ENCODE measurements at regions not wholly inside any gene's neighbourhood (a gene's known extent, or its start where the extent isn't known, plus 50 kb on each side); places are given as distances from the start of the nearest gene placed in this dataset.

DNA sequence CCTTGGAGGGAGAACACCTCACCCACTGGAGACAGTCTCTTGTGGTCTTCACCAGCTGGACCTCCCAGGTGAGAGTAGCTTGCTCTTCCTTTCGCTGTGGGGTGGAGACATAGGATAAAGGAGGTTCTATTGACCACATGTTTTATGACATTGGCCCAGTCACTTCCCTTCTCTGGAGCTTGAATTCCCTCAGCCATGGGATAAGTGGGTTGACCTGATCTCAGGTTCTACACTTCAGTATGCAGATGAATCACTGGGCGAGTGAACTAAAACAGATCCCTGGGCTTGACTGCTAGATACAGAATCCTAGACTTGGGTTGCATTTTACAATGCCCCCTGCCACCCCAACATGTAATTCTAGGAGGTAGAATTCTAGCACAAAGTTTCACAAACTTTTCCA, 54.8 kb upstream of the PRSS23 start:
- H3K9me3 Mint-ChIP-seq (ENCODE audit: low read depth): no peaks in the 10 kb centered on the region
- TF ChIP-seq, protein P1, sequence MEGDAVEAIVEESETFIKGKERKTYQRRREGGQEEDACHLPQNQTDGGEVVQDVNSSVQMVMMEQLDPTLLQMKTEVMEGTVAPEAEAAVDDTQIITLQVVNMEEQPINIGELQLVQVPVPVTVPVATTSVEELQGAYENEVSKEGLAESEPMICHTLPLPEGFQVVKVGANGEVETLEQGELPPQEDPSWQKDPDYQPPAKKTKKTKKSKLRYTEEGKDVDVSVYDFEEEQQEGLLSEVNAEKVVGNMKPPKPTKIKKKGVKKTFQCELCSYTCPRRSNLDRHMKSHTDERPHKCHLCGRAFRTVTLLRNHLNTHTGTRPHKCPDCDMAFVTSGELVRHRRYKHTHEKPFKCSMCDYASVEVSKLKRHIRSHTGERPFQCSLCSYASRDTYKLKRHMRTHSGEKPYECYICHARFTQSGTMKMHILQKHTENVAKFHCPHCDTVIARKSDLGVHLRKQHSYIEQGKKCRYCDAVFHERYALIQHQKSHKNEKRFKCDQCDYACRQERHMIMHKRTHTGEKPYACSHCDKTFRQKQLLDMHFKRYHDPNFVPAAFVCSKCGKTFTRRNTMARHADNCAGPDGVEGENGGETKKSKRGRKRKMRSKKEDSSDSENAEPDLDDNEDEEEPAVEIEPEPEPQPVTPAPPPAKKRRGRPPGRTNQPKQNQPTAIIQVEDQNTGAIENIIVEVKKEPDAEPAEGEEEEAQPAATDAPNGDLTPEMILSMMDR (IDR thresholded peaks at IDR 0.05; ENCODE audit: unreplicated experiment): no peak
- peaks cover 20% of the 10 kb centered on the region for H3K27me3 Mint-ChIP-seq
- H3K36me3 Mint-ChIP-seq (ENCODE audit: insufficient read depth): no peaks in the 10 kb centered on the region
- no peak for DNase-seq (ENCODE audit: low spot score, unreplicated experiment)
- H3K4me1 Mint-ChIP-seq (ENCODE audit: low read depth): peaks cover 2% of the 10 kb centered on the region
- no peak overlapping the region for H3K4me3 Mint-ChIP-seq (ENCODE audit: low read depth)
- H3K27ac Mint-ChIP-seq: no peak overlapping the region

DNA sequence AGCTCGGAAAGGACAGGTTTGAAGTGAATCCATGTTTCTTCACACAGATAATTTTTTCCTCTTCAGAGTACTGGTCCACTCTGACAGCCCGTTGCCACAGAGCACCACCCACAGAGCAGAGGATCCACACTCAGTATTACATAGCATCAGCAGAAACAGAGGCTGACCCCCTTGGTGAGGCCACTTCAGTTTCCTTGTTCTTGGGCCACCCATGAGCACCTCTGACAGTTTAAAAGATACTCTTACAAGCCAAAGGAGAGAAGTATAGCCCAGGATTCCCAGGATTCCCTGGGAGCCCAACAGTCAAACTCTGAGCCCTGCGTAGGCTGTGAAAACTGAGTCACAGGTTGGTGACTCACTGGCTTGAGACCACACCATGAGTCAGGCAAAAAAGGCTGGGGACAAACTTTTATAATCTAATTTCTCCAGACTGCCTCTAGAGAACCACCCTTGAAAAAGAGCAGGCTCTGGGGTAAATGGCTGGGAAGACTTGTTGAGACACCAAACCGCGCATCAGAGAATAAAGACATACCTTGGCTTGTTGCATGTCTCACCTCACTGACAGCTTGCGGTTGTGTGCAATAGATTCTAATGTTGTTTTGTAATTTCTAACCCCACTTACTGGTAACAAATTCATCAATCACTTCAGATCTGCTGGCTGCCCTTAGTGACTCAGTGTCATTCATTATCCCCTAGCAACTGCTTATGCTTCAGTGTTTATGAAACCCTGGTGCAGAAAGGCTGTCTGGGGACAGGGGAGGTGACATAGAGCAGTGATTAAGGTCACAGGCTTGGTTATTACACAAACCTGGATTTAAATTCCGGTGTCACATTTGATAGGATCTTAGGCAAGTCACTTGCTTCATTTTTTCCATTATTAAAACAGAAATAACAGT, 56.9 kb upstream of the PRSS23 start:
- H3K27ac Mint-ChIP-seq: no peak overlapping the region

DNA sequence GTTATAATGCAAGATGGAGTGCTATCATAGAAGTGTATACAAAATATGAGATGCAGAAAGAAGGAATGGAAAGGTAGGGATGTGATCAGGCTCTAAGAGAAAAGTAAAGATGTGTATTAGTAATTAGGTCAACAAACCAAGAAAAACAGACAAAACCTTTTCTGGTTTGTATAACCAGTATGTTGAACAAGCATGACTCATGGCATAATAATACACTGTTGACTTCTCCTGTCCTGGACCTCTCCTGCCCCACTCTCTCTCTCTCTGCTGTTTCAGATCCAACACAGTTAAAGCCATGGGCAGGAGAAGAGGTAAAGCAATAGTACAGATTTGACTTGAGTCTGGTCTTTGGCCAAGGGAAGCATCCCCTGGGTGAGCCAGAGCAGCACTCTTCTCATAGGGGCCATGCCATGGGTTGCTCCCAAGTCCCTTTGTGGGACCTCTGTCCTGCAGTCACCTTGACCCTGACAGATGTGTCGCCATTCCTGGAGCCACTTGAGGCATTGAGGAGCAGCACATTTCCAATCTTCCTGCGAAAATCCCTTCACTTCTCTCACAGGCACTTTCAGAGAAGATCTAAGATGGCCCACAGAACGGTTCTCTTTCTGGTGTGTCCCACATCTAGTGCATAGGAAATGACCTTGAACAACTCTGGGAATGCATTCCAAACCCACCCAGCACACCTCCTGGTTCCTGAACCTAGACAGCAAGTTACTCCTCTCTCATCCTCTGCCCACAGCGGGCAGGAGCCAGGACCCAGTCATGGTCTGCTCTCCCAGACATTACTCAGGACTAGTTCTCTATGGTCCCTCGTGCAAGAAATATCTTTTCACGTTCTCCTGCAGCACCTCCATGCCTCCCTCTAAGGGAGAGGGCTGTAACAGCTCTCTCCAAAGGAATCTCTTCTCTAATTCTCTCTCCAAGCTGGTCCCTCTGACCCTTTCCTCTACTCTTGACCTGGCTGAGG, 58.2 kb upstream of the PRSS23 start:
- peaks cover 3% of the 10 kb centered on the region for H3K9me3 Mint-ChIP-seq (ENCODE audit: low read depth)
- TF ChIP-seq, protein P1 (IDR thresholded peaks at IDR 0.05; ENCODE audit: unreplicated experiment): no peak
- H3K4me1 Mint-ChIP-seq (ENCODE audit: low read depth): peaks cover 9% of the 10 kb centered on the region
- H3K27me3 Mint-ChIP-seq: peaks cover 4% of the 10 kb centered on the region
- DNase-seq (ENCODE audit: low spot score, unreplicated experiment): no peak
- H3K4me3 Mint-ChIP-seq (ENCODE audit: low read depth): no peak overlapping the region
- H3K36me3 Mint-ChIP-seq (ENCODE audit: insufficient read depth): peaks cover 1% of the 10 kb centered on the region
- peak overlapping the region; percentile 71 for H3K27ac Mint-ChIP-seq

More for the DNA sequence above, 56.9 kb upstream of the PRSS23 start:
- TF ChIP-seq, protein P1 (IDR thresholded peaks at IDR 0.05; ENCODE audit: unreplicated experiment): no peak
- DNase-seq (ENCODE audit: low spot score, unreplicated experiment): no peak
- Mint-ChIP-seq H3K4me1 (ENCODE audit: low read depth) (peaks cover 9% of the 10 kb centered on the region), H3K36me3 (ENCODE audit: insufficient read depth) (peaks cover 1% of the 10 kb centered on the region), H3K9me3 (ENCODE audit: low read depth) (peaks cover 3% of the 10 kb centered on the region), H3K27me3 (peaks cover 6% of the 10 kb centered on the region), H3K4me3 (ENCODE audit: low read depth) (no peak overlapping the region)

DNA sequence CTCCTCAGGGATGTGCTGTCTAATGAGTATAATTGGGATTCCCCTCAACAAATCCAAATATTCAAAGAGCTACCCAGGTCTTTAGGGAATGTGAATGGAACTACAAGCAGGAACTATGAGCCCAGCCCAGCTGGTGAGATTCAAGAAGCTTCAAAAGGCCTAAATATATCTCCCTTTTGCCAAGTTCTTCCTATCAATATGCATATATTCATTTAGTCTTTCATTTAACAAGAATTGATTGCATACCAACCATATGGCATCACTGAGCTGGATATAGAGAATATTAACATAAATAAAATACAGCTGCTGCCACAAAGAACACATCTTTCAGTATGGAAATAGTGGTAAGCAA, 58.9 kb upstream of the PRSS23 start:
- peaks cover 9% of the 10 kb centered on the region for H3K4me1 Mint-ChIP-seq (ENCODE audit: low read depth)
- no peak overlapping the region for H3K4me3 Mint-ChIP-seq (ENCODE audit: low read depth)
- peaks cover 1% of the 10 kb centered on the region for H3K36me3 Mint-ChIP-seq (ENCODE audit: insufficient read depth)

More for the DNA sequence above, 58.9 kb upstream of the PRSS23 start:
- TF ChIP-seq, protein P1 (IDR thresholded peaks at IDR 0.05; ENCODE audit: unreplicated experiment): no peak
- H3K9me3 Mint-ChIP-seq (ENCODE audit: low read depth): peaks cover 3% of the 10 kb centered on the region
- peaks cover 4% of the 10 kb centered on the region for H3K27me3 Mint-ChIP-seq
- H3K27ac Mint-ChIP-seq: no peak overlapping the region
- DNase-seq (ENCODE audit: low spot score, unreplicated experiment): no peak
